Ectodermal cell (in vitro differentiated cells): ENCODE measurements at regions not wholly inside any gene's neighbourhood (a gene's known extent, or its start where the extent isn't known, plus 50 kb on each side); places are given as distances from the start of the nearest gene placed in this dataset.

ENCODE experiments used
- H3K27ac ChIP-seq: 2 replicates; pipeline ENCODE4 v1.7.0; 2013; ENCODE audit warnings: mild to moderate bottlenecking, low read depth, low read length; ENCODE audit not compliant: insufficient read depth, poor library complexity, severe bottlenecking
- H3K27me3 ChIP-seq: 2 replicates; pipeline ENCODE4 v1.7.0; 2013; ENCODE audit warnings: mild to moderate bottlenecking, low read length; ENCODE audit not compliant: insufficient read depth, control insufficient read depth, poor library complexity, severe bottlenecking
- H3K36me3 ChIP-seq: one replicate; pipeline ENCODE4 v1.7.0; 2013; ENCODE audit warnings: low read length; ENCODE audit not compliant: control insufficient read depth, insufficient read depth
- H3K4me1 ChIP-seq: one replicate; pipeline ENCODE4 v1.7.0; 2013; ENCODE audit warnings: low read length; ENCODE audit not compliant: control insufficient read depth, insufficient read depth
- H3K4me3 ChIP-seq: 2 replicates; pipeline ENCODE4 v1.7.0; 2013; ENCODE audit warnings: low read depth, low read length, control low read depth; ENCODE audit not compliant: insufficient read depth
- H3K9me3 ChIP-seq: 2 replicates; pipeline ENCODE4 v1.7.0; 2013; ENCODE audit warnings: mild to moderate bottlenecking, low read length, moderate library complexity; ENCODE audit not compliant: control insufficient read depth
- WGBS, 2 experiments: methylation state at CpG; one replicate each; pipeline ENCODE4 v1.1.7; 2013; ENCODE audit warnings: missing lambda C conversion rate in 2 of 2; 5-methylcytosine and 5-hydroxymethylcytosine counted together

DNA sequence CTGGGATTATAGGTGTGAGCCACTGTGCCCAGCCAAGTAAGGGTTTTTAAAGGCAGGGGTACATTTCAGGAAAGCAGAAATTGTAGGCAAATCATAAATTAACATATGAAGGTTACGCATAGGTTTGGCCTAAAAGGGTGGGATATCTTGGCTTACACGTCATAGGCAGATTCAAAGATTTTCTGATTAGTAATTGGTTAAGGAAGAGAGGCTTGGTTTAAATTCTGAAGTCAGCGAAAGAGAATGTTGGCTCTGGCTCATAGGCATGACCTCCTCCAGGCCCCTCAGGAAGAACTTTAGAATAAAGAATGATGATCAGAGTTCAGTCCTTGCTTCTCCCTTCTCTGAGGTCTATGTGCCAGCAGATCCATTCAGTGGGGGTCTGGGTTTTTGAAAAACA, 124.8 kb upstream of the RBBP6 start:
- 94 to 97% methylated on average over 3 of the region's 3 CpGs for WGBS, 2 experiments
- Histone ChIP-seq H3K4me3 (no peak overlapping the region), H3K27me3 (no peaks in the 10 kb centered on the region), H3K9me3 (no peaks in the 10 kb centered on the region), H3K36me3 (no peaks in the 10 kb centered on the region), H3K27ac (no peak overlapping the region), H3K4me1 (no peaks in the 10 kb centered on the region)

DNA sequence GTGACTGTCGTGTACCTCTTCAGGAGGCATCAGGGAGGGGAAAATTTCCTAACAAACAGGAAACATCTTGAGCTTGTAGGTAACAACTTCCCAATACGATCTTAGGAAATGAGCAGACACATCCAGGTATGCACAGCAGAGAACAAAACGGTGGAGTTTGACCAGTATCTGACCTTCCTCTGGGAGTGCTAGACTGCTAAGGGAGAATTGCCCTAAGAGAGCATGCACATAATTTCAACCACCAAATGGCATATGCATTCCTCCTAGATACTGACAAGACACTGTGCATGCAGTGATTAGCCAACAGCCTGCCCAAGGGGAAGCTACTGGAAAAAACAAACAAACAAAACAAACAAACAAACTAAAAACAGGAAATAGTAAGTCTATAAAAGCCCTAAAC, 120.6 kb upstream of the RBBP6 start:
- Histone ChIP-seq H3K9me3 (no peaks in the 10 kb centered on the region), H3K36me3 (no peaks in the 10 kb centered on the region), H3K27me3 (no peaks in the 10 kb centered on the region), H3K4me1 (no peaks in the 10 kb centered on the region), H3K4me3 (no peak overlapping the region), H3K27ac (no peak overlapping the region)
- 86 to 91% methylated on average over 3 of the region's 3 CpGs for WGBS, 2 experiments

DNA sequence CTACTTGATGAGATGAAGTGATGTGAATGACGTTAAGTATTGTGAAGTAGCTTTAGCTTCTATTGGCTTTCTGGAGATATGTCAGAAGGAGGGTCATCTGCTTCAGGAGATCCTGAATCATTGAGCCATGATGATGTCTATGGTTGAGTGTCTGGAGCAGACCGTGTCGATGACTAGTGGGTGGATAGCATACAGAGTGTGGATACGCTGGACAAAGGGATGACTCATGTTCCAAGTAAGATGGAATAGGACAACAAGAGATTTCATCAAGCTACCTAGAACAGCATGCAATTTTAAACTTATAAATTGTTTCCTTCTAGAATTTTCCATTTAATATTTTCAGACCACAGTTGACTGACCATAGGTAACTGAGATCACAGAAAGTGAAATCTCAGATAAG, 116.1 kb upstream of the RBBP6 start:
- 95 to 98% methylated on average over 4 of the region's 4 CpGs for WGBS, 2 experiments

DNA sequence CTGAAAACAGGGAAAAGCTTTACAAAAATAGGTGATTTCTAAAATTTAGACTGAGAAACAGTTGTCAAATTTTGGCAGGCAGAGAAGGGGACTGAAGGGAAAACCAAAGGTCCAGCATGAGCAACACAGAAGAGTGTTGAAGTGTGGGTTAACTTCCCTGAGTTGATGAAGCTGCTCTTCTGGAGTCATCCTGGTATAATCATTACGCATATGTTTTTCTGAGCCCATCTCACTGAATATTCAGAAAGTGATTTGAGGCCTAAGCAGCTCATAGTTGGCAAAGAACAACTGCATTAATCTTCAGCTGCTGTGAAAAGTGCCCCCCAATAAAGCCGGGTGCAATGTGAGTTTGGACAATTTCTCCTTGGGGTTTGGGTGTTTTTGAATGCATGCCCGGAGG, 115.0 kb upstream of the RBBP6 start:
- Histone ChIP-seq H3K9me3 (no peaks in the 10 kb centered on the region), H3K27ac (no peak overlapping the region), H3K36me3 (no peaks in the 10 kb centered on the region), H3K4me1 (no peaks in the 10 kb centered on the region), H3K4me3 (no peak overlapping the region), H3K27me3 (no peaks in the 10 kb centered on the region)
- 93 to 94% methylated on average over 2 to 3 of the region's 3 CpGs for WGBS, 2 experiments

More for the DNA sequence above, 116.1 kb upstream of the RBBP6 start:
- Histone ChIP-seq H3K4me1 (no peaks in the 10 kb centered on the region), H3K27ac (no peak overlapping the region), H3K9me3 (no peaks in the 10 kb centered on the region), H3K36me3 (no peaks in the 10 kb centered on the region), H3K4me3 (no peak overlapping the region), H3K27me3 (no peaks in the 10 kb centered on the region)

DNA sequence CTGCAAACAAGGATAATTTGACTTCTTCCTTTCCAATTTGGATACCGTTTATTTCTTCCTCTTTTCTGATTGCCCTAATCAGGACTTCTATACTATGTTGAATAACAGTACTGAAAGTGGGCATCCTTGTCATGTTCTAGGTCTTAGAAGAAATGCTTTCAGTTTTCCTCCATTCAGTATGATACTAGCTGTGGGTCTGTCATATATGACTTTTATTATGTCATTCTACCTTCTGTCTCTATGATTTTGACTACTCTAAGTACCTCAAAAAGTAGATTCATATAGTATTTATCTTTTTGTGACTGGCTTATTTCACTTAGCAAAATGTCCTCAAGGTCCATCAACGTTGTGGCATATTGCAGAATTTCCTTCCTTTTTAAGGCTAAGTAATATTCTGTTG, 111.5 kb upstream of the RBBP6 start:
- Histone ChIP-seq H3K36me3 (no peaks in the 10 kb centered on the region), H3K27ac (no peak overlapping the region), H3K4me1 (peaks cover 3% of the 10 kb centered on the region), H3K4me3 (no peak overlapping the region), H3K27me3 (no peaks in the 10 kb centered on the region), H3K9me3 (no peaks in the 10 kb centered on the region)
- 100% methylated on average over 1 to 2 of the region's 2 CpGs for WGBS, 2 experiments

DNA sequence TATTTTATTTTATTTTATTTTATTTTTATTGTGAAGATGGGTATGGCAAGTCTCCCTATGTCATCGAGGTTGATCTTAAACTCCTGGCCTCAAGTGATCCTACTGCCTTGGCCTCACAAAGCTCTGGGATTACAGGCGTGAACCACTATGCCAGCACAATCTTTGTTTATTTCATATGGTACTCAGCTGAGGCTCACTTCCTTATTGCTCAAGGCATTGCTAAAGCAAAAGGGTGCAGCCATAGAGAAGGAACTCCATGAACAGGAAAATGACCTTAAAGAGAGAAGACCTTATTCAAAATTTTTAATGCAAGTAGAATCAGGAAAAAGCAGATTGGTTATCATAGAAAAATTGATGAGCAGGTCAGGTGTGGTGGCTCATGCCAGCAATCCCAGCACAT, 110.6 kb upstream of the RBBP6 start:
- H3K36me3 ChIP-seq = no peaks in the 10 kb centered on the region
- no peak overlapping the region for H3K27ac ChIP-seq
- no peaks in the 10 kb centered on the region for H3K27me3 ChIP-seq
- H3K4me1 ChIP-seq = peaks cover 3% of the 10 kb centered on the region
- WGBS, 2 experiments = 88 to 94% methylated on average over 2 of the region's 2 CpGs
- no peaks in the 10 kb centered on the region for H3K9me3 ChIP-seq
- no peak overlapping the region for H3K4me3 ChIP-seq

DNA sequence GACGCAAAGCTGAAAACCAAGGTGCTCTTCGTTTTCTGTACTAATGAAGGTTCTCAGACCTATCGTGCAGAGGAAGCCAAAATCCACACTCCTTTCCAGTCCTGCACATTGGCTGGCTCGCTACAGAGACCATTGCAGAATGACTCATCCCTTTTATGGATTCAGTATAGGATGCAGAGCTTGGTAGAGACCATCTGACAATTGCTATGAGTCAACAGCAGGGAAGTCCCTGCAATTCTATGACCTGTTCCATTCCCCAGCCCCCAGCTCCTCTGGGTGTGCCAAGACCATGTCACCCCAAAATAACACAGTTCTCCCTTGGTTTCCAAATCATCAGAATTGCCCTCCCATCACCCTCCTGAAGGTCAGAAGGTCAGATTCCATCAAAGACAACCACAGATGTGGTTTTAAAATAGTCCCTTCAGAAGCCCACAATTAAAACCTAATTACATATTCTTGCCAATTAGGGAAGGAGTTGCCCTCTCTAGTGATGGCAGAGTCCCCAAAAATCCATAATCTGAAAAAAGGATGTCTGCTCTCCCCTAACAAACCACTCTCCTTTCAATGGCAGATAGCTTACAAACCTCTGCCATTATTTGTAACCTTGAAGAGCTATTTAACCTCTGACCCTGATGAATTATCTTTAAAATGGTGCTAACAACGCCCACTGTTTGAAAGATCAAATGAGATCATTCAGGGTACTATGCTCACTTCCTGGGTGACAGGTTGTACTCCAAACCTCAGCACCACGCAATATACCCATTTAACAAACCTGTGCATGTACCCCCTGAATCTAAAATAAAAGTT, 108.2 kb upstream of the RBBP6 start:
- Histone ChIP-seq H3K9me3 (no peaks in the 10 kb centered on the region), H3K4me3 (no peak overlapping the region), H3K4me1 (peaks cover 3% of the 10 kb centered on the region), H3K27me3 (no peaks in the 10 kb centered on the region), H3K27ac (no peak overlapping the region), H3K36me3 (no peaks in the 10 kb centered on the region)
- 87 to 89% methylated on average over 6 of the region's 6 CpGs for WGBS, 2 experiments

DNA sequence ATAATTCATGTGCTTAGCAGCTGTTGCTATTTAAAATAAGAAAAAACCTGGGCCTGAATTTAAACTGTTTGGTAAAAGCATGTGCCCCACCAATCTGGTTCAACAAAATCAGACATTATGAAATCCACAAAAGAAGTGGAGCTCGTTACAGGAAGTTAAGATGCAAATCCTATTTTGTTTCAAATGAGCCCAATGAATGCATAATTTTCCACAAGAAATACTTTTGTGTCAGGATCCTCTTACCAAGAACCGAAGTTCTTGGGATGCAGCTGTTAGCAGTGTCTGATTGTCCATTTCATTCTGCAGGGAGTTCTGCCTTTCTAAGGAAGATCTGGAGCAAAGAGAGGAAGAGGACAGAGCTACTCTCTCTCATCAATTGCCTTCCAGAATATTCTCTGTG, 105.7 kb upstream of the RBBP6 start:
- no peaks in the 10 kb centered on the region for H3K27me3 ChIP-seq
- no peak overlapping the region for H3K4me3 ChIP-seq
- H3K27ac ChIP-seq = no peak overlapping the region
- H3K9me3 ChIP-seq = no peaks in the 10 kb centered on the region
- H3K36me3 ChIP-seq = no peaks in the 10 kb centered on the region
- 75 to 85% methylated on average over 2 of the region's 2 CpGs for WGBS, 2 experiments
- H3K4me1 ChIP-seq = peaks cover 3% of the 10 kb centered on the region

DNA sequence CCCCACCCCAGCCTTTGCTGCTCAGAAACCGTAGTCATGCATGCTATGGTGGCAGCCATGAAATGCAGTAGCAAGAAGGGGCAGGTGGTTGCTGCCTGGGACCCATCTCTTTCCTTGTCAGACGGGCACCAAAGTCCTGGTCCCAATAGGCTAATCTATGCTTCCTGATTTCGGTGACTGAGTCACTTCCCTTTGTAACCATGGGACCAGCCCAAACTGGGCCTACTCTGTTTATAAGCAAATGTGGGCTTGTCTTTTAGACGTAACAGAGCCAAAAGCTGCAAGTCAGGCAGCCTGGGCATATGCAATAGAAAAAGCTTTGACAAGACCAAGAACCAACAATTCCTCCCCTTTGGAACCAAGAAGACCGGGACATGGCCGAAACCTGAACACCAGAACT, 99.1 kb upstream of the RBBP6 start:
- 96 to 97% methylated on average over 6 of the region's 6 CpGs for WGBS, 2 experiments
- Histone ChIP-seq H3K27me3 (no peaks in the 10 kb centered on the region), H3K4me1 (no peaks in the 10 kb centered on the region), H3K36me3 (no peaks in the 10 kb centered on the region), H3K4me3 (no peak overlapping the region), H3K27ac (no peak overlapping the region), H3K9me3 (no peaks in the 10 kb centered on the region)

DNA sequence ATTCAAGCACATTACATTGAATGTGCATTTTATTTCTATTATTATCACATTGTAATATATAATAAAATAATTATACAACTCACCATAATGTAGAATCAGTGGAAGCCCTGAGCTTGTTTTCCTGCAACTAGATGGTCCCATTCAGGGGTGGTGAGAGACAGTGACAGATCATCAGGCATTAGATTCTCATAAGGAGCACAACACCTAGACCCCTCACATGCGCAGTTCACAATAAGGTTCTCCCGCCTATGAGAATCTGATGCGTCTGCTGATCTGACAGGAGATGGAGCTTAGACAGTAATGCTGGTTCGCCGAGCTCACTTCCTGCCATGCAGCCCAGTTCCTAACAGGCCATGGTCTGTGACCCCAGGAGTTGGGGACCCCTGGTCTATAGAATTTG, 96.7 kb upstream of the RBBP6 start:
- Histone ChIP-seq H3K27ac (no peak overlapping the region), H3K36me3 (no peaks in the 10 kb centered on the region), H3K9me3 (no peaks in the 10 kb centered on the region), H3K27me3 (no peaks in the 10 kb centered on the region), H3K4me1 (no peaks in the 10 kb centered on the region), H3K4me3 (no peak overlapping the region)
- WGBS, 2 experiments = 88 to 89% methylated on average over 5 of the region's 5 CpGs
